HCT116 (cell line): ENCODE measurements at regions not wholly inside any gene's neighbourhood (a gene's known extent, or its start where the extent isn't known, plus 50 kb on each side); places are given as distances from the start of the nearest gene placed in this dataset.

Experiments used
- ATAC-seq: fragments of 200-7000 bp; cut with Tn5 transposase; 2 replicates; pipeline ENCODE4 v1.9.1; 2020; ENCODE audit warnings: mild to moderate bottlenecking, moderate library complexity
- BruUV-seq: library from RNA; stranded (reverse); fragments of 400-500 nt; replicated peaks from 2 replicates; lab custom pipeline; 2021; lab: Mats Ljungman, UMichigan
- CTCF ChIA-PET: fragments of 300-600 bp; sonication (Branson Sonifier 250); formaldehyde crosslinking; loops from one replicate; lab custom pipeline; 2021; ENCODE audit warnings: antibody characterized with exemption; lab: Charles Lee
- POLR2A ChIA-PET: fragments of 300-600, 350-600 bp; sonication (Branson Sonifier 250); formaldehyde crosslinking; loops from one replicate; lab custom pipeline; 2021; ENCODE audit warnings: antibody characterized with exemption; lab: Charles Lee
- RAD21 ChIA-PET, 2 experiments: fragments of 300-600 bp; sonication (Branson Sonifier 250); formaldehyde crosslinking; loops; one replicate each; lab custom pipeline; 2023; ENCODE audit warnings: low total read pairs in 2 of 2; ENCODE audit not compliant: uncharacterized antibody in 2 of 2, unreplicated experiment in 2 of 2, low non-redundant PET in 1 of 2; lab: Charles Lee
- DNase-seq: peaks from one replicate; pipeline ENCODE4 v3.0.0-alpha.2; 2010; ENCODE audit warnings: low read depth, low spot score
- H2AFZ ChIP-seq: fragments of 200-600 bp; shearing (Covaris generic), sonication (generic); 2 replicates; pipeline ENCODE4 v1.6.1; 2017; ENCODE audit warnings: low read depth, mixed run types, mixed read lengths, antibody characterized with exemption, low read length; ENCODE audit not compliant: poor library complexity, severe bottlenecking
- H3K27ac ChIP-seq: 2 replicates; pipeline ENCODE4 v1.5.1; 2012; ENCODE audit warnings: low read depth, low read length
- H3K27me3 ChIP-seq: fragments of 200-600 bp; sonication (generic); 2 replicates; pipeline ENCODE4 v1.6.1; 2016; ENCODE audit warnings: mixed run types, low read length, mixed read lengths; ENCODE audit not compliant: insufficient read depth
- H3K36me3 ChIP-seq, 2 experiments: fragments of 200-500 bp in 1 of 2; fragments of 200-600 bp in 1 of 2; sonication (Bioruptor generic) in 1 of 2; sonication (generic) in 1 of 2; 2 replicates each; pipeline versions ENCODE4 v1.5.1 to v1.6.1; 2014 to 2016; ENCODE audit warnings: low read length in 2 of 2, inconsistent platforms in 1 of 2, mixed read lengths in 1 of 2, mixed run types in 1 of 2; ENCODE audit not compliant: insufficient read depth in 2 of 2, control insufficient read depth in 1 of 2
- H3K4me1 ChIP-seq, 2 experiments: fragments of 200-600 bp in 1 of 2; sonication (generic) in 1 of 2; 2 replicates each; pipeline versions ENCODE4 v1.5.1 to v1.6.1; 2012 to 2017; ENCODE audit warnings: low read length in 2 of 2, inconsistent platforms in 1 of 2, mild to moderate bottlenecking in 1 of 2, mixed read lengths in 1 of 2, mixed run types in 1 of 2, moderate library complexity in 1 of 2; ENCODE audit not compliant: insufficient read depth in 2 of 2, control insufficient read depth in 1 of 2
- H3K4me2 ChIP-seq: fragments of 200-600 bp; sonication (generic); 2 replicates; pipeline ENCODE4 v1.6.1; 2017; ENCODE audit warnings: mixed run types, low read length, mixed read lengths
- H3K4me3 ChIP-seq, 2 experiments: fragments of 200-600 bp in 1 of 2; sonication (generic) in 1 of 2; replicated peaks in 1 of 2; 2 replicates each; pipeline ENCODE4 v1.5.1; 2011 to 2016; ENCODE audit warnings: low read length in 2 of 2, control low read depth in 1 of 2, low read depth in 1 of 2, mild to moderate bottlenecking in 1 of 2, mixed read lengths in 1 of 2, mixed run types in 1 of 2
- H3K79me2 ChIP-seq: fragments of 200-600 bp; sonication (generic); 2 replicates; pipeline ENCODE4 v1.6.1; 2017; ENCODE audit warnings: mild to moderate bottlenecking, mixed run types, low read length, moderate library complexity, mixed read lengths; ENCODE audit not compliant: insufficient read depth
- H3K9ac ChIP-seq: fragments of 200-600 bp; sonication (generic); 2 replicates; pipeline ENCODE4 v1.6.1; 2016; ENCODE audit warnings: low read length, mixed read lengths
- H3K9me2 ChIP-seq: fragments of 200-600 bp; sonication (generic), shearing (Covaris generic); 2 replicates; pipeline ENCODE4 v1.6.1; 2017; ENCODE audit warnings: mixed run types, mild to moderate bottlenecking, moderate library complexity; ENCODE audit not compliant: insufficient read depth
- H3K9me3 ChIP-seq, 2 experiments: fragments of 200-500 bp in 1 of 2; fragments of 200-600 bp in 1 of 2; sonication (Bioruptor generic) in 1 of 2; sonication (generic) in 1 of 2; 2 replicates each; pipeline ENCODE4 v1.6.1; 2014 to 2017; ENCODE audit warnings: low read length in 2 of 2, mixed read lengths in 2 of 2, inconsistent platforms in 1 of 2, low read depth in 1 of 2, mild to moderate bottlenecking in 1 of 2, mixed run types in 1 of 2, moderate library complexity in 1 of 2; ENCODE audit not compliant: control insufficient read depth in 1 of 2, insufficient read depth in 1 of 2
- H4K20me1 ChIP-seq: fragments of 200-600 bp; sonication (generic), shearing (Covaris generic); 2 replicates; pipeline ENCODE4 v1.6.1; 2017; ENCODE audit warnings: mixed run types, mild to moderate bottlenecking, moderate library complexity; ENCODE audit not compliant: insufficient read depth
- ATF3 ChIP-seq: IDR thresholded peaks from 2 replicates; pipeline ENCODE4 v1.6.1; 2012
- CBX3 ChIP-seq: IDR thresholded peaks from 2 replicates; pipeline ENCODE4 v1.6.1; 2012; ENCODE audit warnings: low read depth
- CTCF ChIP-seq, 3 experiments: fragments of 200-600 bp in 1 of 3; sonication (generic) in 1 of 3; IDR thresholded peaks in 2 of 3; conservative IDR thresholded peaks in 1 of 3; 2 replicates each; pipeline ENCODE4 v1.5.1; 2012 to 2017; ENCODE audit warnings: low read depth in 2 of 3, low read length in 2 of 3, antibody characterized with exemption in 1 of 3, borderline replicate concordance in 1 of 3, control low read depth in 1 of 3, mild to moderate bottlenecking in 1 of 3, mixed read lengths in 1 of 3, mixed run types in 1 of 3, moderate library complexity in 1 of 3; ENCODE audit not compliant: insufficient read depth in 1 of 3
- ELF1 ChIP-seq: IDR thresholded peaks from 2 replicates; pipeline ENCODE4 v1.6.1; 2012; ENCODE audit warnings: low read depth, borderline replicate concordance
- FOSL1 ChIP-seq: IDR thresholded peaks from 2 replicates; pipeline ENCODE4 v1.6.1; 2012; ENCODE audit warnings: low read depth
- JUND ChIP-seq: IDR thresholded peaks from 2 replicates; pipeline ENCODE4 v1.6.1; 2012
- MAX ChIP-seq: IDR thresholded peaks from 2 replicates; pipeline ENCODE4 v1.6.1; 2012
- POLR2AphosphoS5 ChIP-seq: IDR thresholded peaks from 2 replicates; pipeline ENCODE4 v1.6.1; 2011; ENCODE audit warnings: mild to moderate bottlenecking, low read depth, low read length, moderate library complexity
- RAD21 ChIP-seq: IDR thresholded peaks from 2 replicates; pipeline ENCODE4 v1.6.1; 2012; ENCODE audit warnings: low read depth, mild to moderate bottlenecking
- REST ChIP-seq: IDR thresholded peaks from 2 replicates; pipeline ENCODE4 v1.6.1; 2012; ENCODE audit warnings: low read depth
- SP1 ChIP-seq: IDR thresholded peaks from 2 replicates; pipeline ENCODE4 v1.6.1; 2012; ENCODE audit warnings: low read depth
- SRF ChIP-seq: IDR thresholded peaks from 2 replicates; pipeline ENCODE4 v1.6.1; 2012; ENCODE audit warnings: low read depth
- TCF7L2 ChIP-seq: IDR thresholded peaks from 2 replicates; pipeline ENCODE4 v1.7.0; 2011; ENCODE audit warnings: borderline replicate concordance, inconsistent platforms; ENCODE audit not compliant: insufficient read depth, insufficient read length; ENCODE audit errors: extremely low read depth
- YY1 ChIP-seq: IDR thresholded peaks from 2 replicates; pipeline ENCODE4 v1.6.1; 2011; ENCODE audit warnings: low read length, low read depth, moderate library complexity, mild to moderate bottlenecking; ENCODE audit not compliant: insufficient replicate concordance; ENCODE audit errors: extremely low read depth
- ZBTB33 ChIP-seq: IDR thresholded peaks from 2 replicates; pipeline ENCODE4 v1.6.1; 2011; ENCODE audit warnings: mild to moderate bottlenecking, low read length, moderate library complexity; ENCODE audit not compliant: insufficient replicate concordance; ENCODE audit errors: extremely low read depth
- ZFX ChIP-seq: fragments of 450-650 bp; IDR thresholded peaks from 2 replicates; pipeline ENCODE4 v1.6.1; 2017
- intact Hi-C: fragments of 100-400 bp; cut with micrococcal nuclease; formaldehyde crosslinking; loops from 2 replicates; pipeline ENCODE4 v1.10.0; 2022

- TF ChIP-seq JUND (no peak), CBX3 (no peak), ELF1 (no peak), POLR2AphosphoS5 (no peak), FOSL1 (no peak), YY1 (no peak), SRF (no peak), ATF3 (no peak), SP1 (no peak), ZFX (no peak), REST (no peak), RAD21 (no peak), TCF7L2 (no peak), CTCF (IDR thresholded peaks at IDR 0.05 in 2 of 3, conservative IDR thresholded peaks at IDR 0.05 in 1 of 3; ENCODE audit: borderline replicate concordance in 1 of 3, insufficient read depth in 1 of 3, low read depth in 2 of 3, low read length in 2 of 3) (no peak), MAX (no peak), ZBTB33 (no peak)
- Histone ChIP-seq H3K4me2 (no peak overlapping the region), H3K27ac (no peak overlapping the region), H3K79me2 (no peaks in the 10 kb centered on the region), H4K20me1 (no peaks in the 10 kb centered on the region), H2AFZ (no peak overlapping the region), H3K27me3 (0 out of 2 replicates have a peak, but pooled peaks cover 12% of the 10 kb centered on the region), H3K9ac (no peak overlapping the region), H3K4me3 (no peak overlapping the region), H3K9me3 (no peaks in the 10 kb centered on the region), H3K4me1 (no peaks in the 10 kb centered on the region), H3K36me3 (no peaks in the 10 kb centered on the region), H3K9me2 (no peaks in the 10 kb centered on the region)
- BruUV-seq, result no TSS peak
- ChIA-PET CTCF (no interaction called here), RAD21 (no interaction called here), POLR2A (no interaction called here)
- intact Hi-C loops, result no loop called here
- DNase-seq (no peak), ATAC-seq (no peak)
Measured at GRCh38 chr5:136453199-136453598, 87.9 kb upstream of the TRPC7 start.
